Right ventricle myocardium superior (tissue), 1 donor: ENCODE measurements at regions not wholly inside any gene's neighbourhood (a gene's known extent, or its start where the extent isn't known, plus 50 kb on each side); places are given as distances from the start of the nearest gene placed in this dataset.

Experiments used
- ATAC-seq: fragments of 200-7000 bp; cut with Tn5 transposase; one replicate; pipeline ENCODE4 v1.9.1; 2020; ENCODE audit warnings: mild to moderate bottlenecking; ENCODE audit not compliant: poor library complexity
- DNase-seq: peaks from one replicate; pipeline ENCODE4 v3.0.0-alpha.2; 2020
- intact Hi-C: fragments of 100-400 bp; cut with DNase I; formaldehyde crosslinking; loops from one replicate; pipeline ENCODE4 v1.11.2; 2022
- donor health status: DM: no; HTN: yes; CAD: no; lungs with severe emphysema.

- DNase-seq (no peak), ATAC-seq (no peak)
- intact Hi-C loops, result no loop called here
Measured at GRCh38 chr21:36643374-36644250, 55.3 kb upstream of the SIM2 start.

- intact Hi-C loops, result no loop called here
- no peak for ATAC-seq
- no peak for DNase-seq
Measured at GRCh38 chr21:36646011-36646410, 52.9 kb upstream of the SIM2 start.

GRCh38 chr21:36646645-36647044 lies 52.3 kb upstream of the SIM2 start:
- ATAC-seq (no peak), DNase-seq (no peak)
- intact Hi-C loops, result no loop called here

- no peak for DNase-seq
- ATAC-seq, result no peak
- intact Hi-C loops, result no loop called here
Measured at GRCh38 chr21:36647279-36648093, 51.4 kb upstream of the SIM2 start.
